GM12872 (cell line): ENCODE measurements at regions not wholly inside any gene's neighbourhood (a gene's known extent, or its start where the extent isn't known, plus 50 kb on each side); places are given as distances from the start of the nearest gene placed in this dataset.

Experiments used
- TF ChIP-seq, protein P1 (sequence below): IDR thresholded peaks from 3 replicates; pipeline ENCODE4 v1.5.1; 2011; ENCODE audit warnings: low read depth, mild to moderate bottlenecking, low read length, moderate library complexity; ENCODE audit not compliant: insufficient read depth

DNA sequence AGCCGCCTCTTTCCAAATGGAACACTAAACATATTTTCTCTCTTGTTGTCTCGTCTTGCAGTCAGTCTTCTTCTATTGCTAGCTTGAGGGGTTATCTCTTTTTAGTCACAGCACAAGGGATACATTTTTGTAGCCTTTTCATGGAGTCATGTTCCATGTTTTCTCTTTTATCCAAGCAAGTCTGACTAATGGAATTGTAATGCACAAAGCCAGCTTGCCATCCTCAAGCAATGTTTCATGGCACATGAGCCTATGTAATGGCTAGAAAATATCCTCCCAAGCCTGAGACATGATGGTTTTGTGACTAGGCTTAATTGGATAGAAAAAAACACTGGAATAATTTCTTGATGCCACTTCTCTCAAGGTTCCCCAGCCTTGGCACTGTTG is 414.6 kb upstream of the GOT2 start:
- TF ChIP-seq, protein P1, sequence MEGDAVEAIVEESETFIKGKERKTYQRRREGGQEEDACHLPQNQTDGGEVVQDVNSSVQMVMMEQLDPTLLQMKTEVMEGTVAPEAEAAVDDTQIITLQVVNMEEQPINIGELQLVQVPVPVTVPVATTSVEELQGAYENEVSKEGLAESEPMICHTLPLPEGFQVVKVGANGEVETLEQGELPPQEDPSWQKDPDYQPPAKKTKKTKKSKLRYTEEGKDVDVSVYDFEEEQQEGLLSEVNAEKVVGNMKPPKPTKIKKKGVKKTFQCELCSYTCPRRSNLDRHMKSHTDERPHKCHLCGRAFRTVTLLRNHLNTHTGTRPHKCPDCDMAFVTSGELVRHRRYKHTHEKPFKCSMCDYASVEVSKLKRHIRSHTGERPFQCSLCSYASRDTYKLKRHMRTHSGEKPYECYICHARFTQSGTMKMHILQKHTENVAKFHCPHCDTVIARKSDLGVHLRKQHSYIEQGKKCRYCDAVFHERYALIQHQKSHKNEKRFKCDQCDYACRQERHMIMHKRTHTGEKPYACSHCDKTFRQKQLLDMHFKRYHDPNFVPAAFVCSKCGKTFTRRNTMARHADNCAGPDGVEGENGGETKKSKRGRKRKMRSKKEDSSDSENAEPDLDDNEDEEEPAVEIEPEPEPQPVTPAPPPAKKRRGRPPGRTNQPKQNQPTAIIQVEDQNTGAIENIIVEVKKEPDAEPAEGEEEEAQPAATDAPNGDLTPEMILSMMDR: no peak

DNA sequence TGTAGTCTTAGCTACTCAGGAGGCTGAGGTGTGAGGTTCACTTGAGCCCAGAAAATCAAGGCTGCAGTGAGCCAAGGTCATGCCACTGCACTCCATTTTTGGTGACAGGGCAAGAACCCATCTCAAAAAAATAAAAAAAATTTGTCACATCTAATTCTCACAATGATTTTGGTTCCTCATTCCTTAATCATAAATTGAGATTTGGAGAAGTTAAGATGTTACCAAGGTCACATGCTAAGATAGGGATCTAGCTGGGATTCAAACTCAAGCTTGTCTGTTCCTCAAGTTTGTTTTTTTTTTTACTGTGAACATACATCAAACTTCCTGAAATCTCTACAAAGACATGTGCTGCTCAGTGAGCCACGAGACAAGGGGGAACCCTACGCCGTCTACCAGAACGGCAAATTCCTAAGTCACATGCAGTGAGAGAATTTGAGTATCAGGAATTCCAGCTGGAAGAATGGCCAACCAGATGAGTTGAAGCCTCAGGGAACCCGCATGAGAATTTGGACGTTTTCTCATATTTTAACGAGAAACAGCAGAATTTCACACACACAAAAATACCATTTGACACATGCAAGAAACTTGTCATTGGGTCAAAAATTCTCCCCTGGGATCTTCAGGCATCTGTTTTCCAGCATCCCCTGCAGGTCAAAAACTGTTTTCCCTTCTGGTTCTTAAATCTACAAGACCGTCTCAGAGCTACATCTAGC is 414.1 kb upstream of the GOT2 start:
- TF ChIP-seq, protein P1: no peak

DNA sequence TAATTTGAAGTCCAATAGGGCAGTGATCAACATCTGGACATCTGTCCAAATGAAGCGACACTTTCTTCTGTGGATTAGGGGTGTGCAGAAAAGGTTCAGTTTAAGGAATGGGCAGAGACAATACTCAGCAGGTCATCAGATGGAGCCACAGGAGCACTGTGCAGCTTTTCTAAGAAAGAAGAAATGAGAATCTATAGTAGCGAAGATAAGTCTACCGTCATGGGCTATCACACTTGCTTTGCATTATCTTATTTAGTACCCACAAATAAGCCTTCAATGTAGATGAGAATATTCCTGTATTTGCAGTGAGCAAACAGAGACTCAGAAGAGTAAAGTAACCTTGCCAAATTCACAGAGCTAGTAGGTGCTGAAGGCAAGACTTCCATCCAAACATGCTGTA is 412.0 kb upstream of the GOT2 start:
- TF ChIP-seq, protein P1: no peak

DNA sequence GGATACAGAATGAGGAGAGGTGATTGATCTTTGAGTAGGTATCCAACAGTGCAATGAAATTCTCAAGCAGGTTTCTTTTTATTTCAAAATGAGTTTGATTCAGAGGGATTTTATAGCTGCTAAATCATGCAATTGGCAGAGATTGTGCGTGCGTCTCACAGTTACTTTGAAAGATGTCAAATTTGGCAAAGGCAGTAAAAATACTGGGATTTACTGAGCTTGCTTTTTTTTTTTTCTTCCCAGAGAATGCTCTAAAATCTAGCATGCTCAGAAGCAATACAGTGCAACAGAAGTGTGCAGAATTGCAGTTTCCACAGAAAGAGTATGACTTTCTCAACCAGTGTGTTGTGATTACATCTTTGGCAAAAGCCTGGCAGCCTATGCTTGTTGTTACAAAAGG is 410.7 kb upstream of the GOT2 start:
- TF ChIP-seq, protein P1: no peak

DNA sequence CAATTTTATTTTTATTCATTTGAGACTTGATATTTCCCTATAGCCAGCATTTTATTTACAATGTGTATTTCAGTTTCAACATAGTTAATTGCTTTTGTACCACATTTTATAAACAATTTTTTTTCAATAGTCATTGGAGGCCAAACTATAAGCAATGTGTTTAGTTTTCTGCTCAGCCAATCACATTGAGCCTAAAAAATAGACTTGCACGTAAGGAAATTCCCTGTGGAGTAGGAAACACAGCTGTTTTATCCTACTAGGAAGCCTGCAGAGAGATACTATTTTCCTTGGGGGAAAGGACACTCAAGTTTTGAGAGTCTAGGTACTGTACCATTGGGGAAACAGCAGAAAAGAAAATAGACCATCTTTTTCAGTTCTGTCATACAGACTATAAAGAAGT is 410.2 kb upstream of the GOT2 start:
- TF ChIP-seq, protein P1: no peak

DNA sequence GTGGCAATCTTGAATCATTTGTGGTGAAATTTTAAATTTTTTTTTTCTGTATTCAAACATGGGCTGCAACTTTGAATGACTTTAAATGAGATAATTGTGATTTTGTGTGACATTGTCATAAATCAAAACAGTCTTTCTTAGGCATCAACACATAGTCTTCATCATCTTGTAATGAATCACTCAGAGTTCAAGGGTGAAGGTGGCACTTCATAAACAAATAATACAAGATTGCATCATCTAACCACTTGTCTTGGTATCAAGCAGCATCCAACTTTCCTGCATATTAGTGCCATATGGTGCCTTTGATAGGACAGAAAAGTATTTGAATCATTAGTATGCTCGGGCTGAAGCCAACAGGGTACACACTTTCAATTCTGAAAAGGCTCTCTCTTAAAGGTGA is 392.4 kb upstream of the GOT2 start:
- TF ChIP-seq, protein P1: no peak

DNA sequence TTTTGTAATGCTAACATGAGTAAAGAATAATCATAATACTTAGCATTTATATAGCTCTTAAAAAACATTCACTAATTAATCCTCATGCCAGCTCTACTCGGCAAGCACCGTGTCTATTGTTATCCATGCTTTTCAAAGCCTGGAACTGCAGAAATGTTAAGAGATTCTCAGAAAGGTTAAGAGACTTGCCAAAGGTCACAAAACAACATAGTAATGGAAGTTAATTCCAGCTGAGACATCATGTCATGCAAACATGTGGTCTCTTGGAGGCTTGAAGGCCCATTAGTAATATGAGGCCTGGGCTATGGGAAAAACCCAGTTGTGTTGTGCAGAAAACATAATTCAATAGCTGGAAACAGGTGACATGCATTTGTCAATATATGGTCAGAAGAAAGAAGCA is 389.9 kb upstream of the GOT2 start:
- TF ChIP-seq, protein P1: no peak
